ENCODE measurements at regions not wholly inside any gene's neighbourhood (a gene's known extent, or its start where the extent isn't known, plus 50 kb on each side); places are given as distances from the start of the nearest gene placed in this dataset.

- TF ChIP-seq CTCF (tag by site-specific recombination; IDR thresholded peaks at IDR 0.05) (no peak), ZNF645 (tag by site-specific recombination; IDR thresholded peaks at IDR 0.05) (no peak), YY1 (tag by site-specific recombination; IDR thresholded peaks at IDR 0.05) (no peak), ZNF416 (tag by site-specific recombination; IDR thresholded peaks at IDR 0.05) (no peak), ZNF239 (tag by site-specific recombination; IDR thresholded peaks at IDR 0.05) (no peak), PBX3 (CRISPR knock-in tag; IDR thresholded peaks at IDR 0.05) (no peak), REST (tag by site-specific recombination; IDR thresholded peaks at IDR 0.05) (no peak), ZFP3 (tag by site-specific recombination; IDR thresholded peaks at IDR 0.05; ENCODE audit: low read depth) (no peak), ZNF398 (tag by site-specific recombination; IDR thresholded peaks at IDR 0.05) (no peak), HOXD13 (CRISPR knock-in tag; IDR thresholded peaks at IDR 0.05; ENCODE audit: borderline replicate concordance) (no peak)
Observed at GRCh38 chr12:113604666-113605065, 133.0 kb upstream of the LHX5 start.

All from HEK293 (cell line).